ENCODE measurements at regions not wholly inside any gene's neighbourhood (a gene's known extent, or its start where the extent isn't known, plus 50 kb on each side); places are given as distances from the start of the nearest gene placed in this dataset.

DNA sequence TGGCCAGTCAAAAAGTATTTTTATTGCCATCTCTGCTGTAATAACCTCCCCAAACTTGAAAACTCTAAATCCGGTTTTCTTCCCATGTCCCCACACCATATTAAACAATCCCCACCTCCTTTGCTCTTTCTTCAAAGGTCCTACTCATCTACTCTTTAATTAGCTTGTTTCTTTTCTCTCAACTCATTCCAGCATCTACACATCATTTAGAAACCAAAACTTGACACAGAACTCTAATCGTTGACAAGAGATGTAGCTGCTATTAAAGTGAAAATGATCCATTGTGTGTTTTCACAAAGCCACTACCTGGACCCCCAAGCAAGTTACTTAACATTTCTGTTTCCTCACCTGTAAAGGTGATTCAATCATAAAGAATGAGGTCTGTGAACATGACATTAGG lies 436.3 kb upstream of the NPVF start:
- DNase-seq = no peak
- intact Hi-C loops (cut with micrococcal nuclease) = no loop called here
- ChIA-PET POLR2A (no interaction called here), CTCF (no interaction called here)
- Mint-ChIP-seq H3K4me1 (ENCODE audit: low read depth) (no peaks in the 10 kb centered on the region), H3K27ac (no peak overlapping the region), H3K9me3 (no peaks in the 10 kb centered on the region), H3K4me3 (no peak overlapping the region), H3K36me3 (ENCODE audit: low read depth) (no peaks in the 10 kb centered on the region), H3K27me3 (peaks cover 3% of the 10 kb centered on the region)
- TF ChIP-seq, protein P1, sequence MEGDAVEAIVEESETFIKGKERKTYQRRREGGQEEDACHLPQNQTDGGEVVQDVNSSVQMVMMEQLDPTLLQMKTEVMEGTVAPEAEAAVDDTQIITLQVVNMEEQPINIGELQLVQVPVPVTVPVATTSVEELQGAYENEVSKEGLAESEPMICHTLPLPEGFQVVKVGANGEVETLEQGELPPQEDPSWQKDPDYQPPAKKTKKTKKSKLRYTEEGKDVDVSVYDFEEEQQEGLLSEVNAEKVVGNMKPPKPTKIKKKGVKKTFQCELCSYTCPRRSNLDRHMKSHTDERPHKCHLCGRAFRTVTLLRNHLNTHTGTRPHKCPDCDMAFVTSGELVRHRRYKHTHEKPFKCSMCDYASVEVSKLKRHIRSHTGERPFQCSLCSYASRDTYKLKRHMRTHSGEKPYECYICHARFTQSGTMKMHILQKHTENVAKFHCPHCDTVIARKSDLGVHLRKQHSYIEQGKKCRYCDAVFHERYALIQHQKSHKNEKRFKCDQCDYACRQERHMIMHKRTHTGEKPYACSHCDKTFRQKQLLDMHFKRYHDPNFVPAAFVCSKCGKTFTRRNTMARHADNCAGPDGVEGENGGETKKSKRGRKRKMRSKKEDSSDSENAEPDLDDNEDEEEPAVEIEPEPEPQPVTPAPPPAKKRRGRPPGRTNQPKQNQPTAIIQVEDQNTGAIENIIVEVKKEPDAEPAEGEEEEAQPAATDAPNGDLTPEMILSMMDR (IDR thresholded peaks at IDR 0.05) = no peak
- ATAC-seq = no peak

DNA sequence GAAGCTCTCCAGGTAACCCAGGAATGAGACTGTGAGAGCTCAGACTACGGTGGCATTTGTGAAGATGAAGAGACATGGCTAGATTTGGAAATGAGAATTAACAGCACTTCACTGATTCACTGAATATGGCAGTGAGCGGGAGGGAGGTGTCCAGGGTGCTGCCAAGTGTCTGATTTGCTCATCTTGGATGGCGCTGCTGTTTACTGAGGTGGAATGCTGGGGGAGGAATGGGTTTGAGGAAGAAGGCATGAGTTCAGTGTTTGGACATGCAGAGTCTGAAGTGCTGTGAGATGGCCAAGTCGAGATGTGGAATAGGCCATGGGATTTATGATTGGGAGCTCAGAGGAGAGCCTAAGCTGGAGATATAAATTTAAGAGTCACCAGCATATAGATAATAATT lies 437.1 kb upstream of the NPVF start:
- H3K27me3 Mint-ChIP-seq = peaks cover 3% of the 10 kb centered on the region
- no peak overlapping the region for H3K27ac Mint-ChIP-seq
- ChIA-PET POLR2A (no interaction called here), CTCF (no interaction called here)
- no peak for ATAC-seq
- DNase-seq = no peak
- intact Hi-C loops (cut with micrococcal nuclease) = no loop called here
- H3K4me1 Mint-ChIP-seq (ENCODE audit: low read depth) = no peaks in the 10 kb centered on the region
- H3K36me3 Mint-ChIP-seq (ENCODE audit: low read depth) = no peaks in the 10 kb centered on the region
- H3K4me3 Mint-ChIP-seq = no peak overlapping the region
- TF ChIP-seq, protein P1 (IDR thresholded peaks at IDR 0.05) = no peak
- no peaks in the 10 kb centered on the region for H3K9me3 Mint-ChIP-seq

DNA sequence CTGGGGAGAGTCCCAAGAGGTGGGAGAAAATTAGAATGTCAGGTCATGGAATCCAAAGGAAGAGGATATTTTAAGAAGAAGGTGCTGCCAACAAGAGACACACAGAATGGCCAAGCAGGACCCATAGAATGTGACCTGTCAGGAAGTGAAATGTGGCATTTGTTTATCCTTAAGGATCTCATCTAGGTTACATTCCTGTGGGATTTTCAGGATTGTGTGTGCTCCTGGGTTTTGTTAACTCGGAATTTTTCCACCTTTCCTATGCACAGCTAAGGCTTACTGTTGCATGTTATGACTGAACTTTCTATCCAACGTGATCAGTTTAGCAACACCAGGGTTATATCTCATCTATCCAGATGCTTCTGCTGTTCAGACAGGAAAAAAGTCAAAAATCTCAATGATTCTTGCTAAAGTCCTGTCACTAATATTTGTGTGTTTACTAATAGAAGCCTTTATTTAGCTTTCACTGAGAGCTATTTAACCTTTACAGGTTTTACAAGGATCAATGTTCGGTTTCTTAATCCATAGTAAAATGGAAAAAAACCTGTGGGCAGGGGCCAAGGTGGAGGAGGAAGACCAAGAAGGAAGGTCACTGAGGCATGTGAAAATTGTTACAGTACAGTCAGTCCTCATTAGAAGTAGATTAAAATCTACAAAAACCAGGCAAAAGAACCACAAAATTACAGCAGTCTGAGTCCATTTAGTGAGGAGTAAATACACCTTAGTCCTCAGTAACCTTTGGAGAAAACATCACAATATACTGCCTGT lies 437.8 kb upstream of the NPVF start:
- CTCF ChIA-PET = no interaction called here
- Mint-ChIP-seq H3K27me3 (peaks cover 3% of the 10 kb centered on the region), H3K9me3 (no peaks in the 10 kb centered on the region), H3K36me3 (ENCODE audit: low read depth) (no peaks in the 10 kb centered on the region), H3K27ac (no peak overlapping the region), H3K4me1 (ENCODE audit: low read depth) (no peaks in the 10 kb centered on the region), H3K4me3 (no peak overlapping the region)
- ATAC-seq (no peak), DNase-seq (no peak)
- TF ChIP-seq, protein P1 (IDR thresholded peaks at IDR 0.05) = no peak
- POLR2A ChIA-PET = no interaction called here
- intact Hi-C loops (cut with micrococcal nuclease) = no loop called here

DNA sequence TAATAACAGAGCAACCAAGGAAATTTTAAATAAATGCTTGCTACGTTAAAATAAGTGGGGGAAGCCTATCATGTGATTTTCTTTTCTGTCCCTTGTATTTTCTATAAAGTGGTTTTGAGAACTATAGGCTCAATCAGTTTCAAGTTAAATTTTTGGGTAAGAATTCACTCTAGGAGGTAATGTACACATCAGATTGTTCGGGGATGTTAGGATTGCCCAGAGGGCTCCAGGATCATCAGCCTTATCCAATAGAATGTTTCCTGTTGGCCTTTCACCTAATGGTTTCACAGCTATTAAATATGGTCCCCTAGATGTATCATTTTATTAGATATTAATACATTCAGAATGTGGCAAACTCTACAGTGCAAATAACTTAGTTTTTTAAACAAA lies 438.4 kb upstream of the NPVF start:
- ChIA-PET POLR2A (no interaction called here), CTCF (no interaction called here)
- no peak for ATAC-seq
- Mint-ChIP-seq H3K27me3 (peaks cover 3% of the 10 kb centered on the region), H3K36me3 (ENCODE audit: low read depth) (no peaks in the 10 kb centered on the region), H3K4me3 (no peak overlapping the region), H3K27ac (no peak overlapping the region), H3K4me1 (ENCODE audit: low read depth) (no peaks in the 10 kb centered on the region), H3K9me3 (no peaks in the 10 kb centered on the region)
- intact Hi-C loops (cut with micrococcal nuclease) = no loop called here
- DNase-seq = no peak
- TF ChIP-seq, protein P1 (IDR thresholded peaks at IDR 0.05) = no peak

DNA sequence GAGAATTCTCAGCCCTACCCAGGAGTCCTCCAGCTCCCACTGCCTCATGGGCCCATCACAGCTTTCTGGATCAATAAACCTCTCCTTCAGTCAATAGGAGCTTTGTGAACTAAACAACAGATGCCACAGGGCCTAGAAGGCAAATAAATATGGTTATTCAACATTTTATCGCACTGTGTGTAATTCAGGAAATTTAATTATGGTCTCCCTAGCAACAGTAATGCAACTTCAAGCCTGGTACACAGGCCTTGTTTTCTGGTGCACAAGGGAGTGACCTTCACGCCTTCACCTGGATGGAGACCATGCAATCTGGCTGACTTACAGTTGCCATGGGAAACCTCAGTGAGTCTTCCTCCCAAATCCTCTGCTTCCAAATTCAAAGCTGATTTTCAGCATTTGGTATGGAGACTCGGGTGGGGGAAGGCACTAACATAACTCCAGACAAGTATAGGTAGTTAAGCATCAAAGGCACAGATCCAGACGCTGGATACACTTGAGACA lies 441.0 kb upstream of the NPVF start:
- ATAC-seq (no peak), DNase-seq (no peak)
- peaks cover 3% of the 10 kb centered on the region for H3K27me3 Mint-ChIP-seq
- H3K4me3 Mint-ChIP-seq = no peak overlapping the region
- no peaks in the 10 kb centered on the region for H3K36me3 Mint-ChIP-seq (ENCODE audit: low read depth)
- no peaks in the 10 kb centered on the region for H3K4me1 Mint-ChIP-seq (ENCODE audit: low read depth)
- ChIA-PET CTCF (interaction anchor here (1.2 kb wide), 1 partner anchor 183 kb away, joined by 3 read pairs; no protein-coding TSS in a partner anchor), POLR2A (no interaction called here)
- TF ChIP-seq, protein P1 (IDR thresholded peaks at IDR 0.05) = no peak
- no peaks in the 10 kb centered on the region for H3K9me3 Mint-ChIP-seq
- intact Hi-C loops (cut with micrococcal nuclease) = no loop called here
- H3K27ac Mint-ChIP-seq = no peak overlapping the region

Measured in activated CD8-positive, alpha-beta T cell treated with anti-CD3 and anti-CD28 coated beads for 36 hours (primary cell).